Activated CD4-positive, alpha-beta T cell treated with anti-CD3 and anti-CD28 coated beads, Interleukin-2, amount 10 ng/mL, durations not matched to agents 7 days and 5 days (primary cell): ENCODE measurements at regions not wholly inside any gene's neighbourhood (a gene's known extent, or its start where the extent isn't known, plus 50 kb on each side); places are given as distances from the start of the nearest gene placed in this dataset.

ENCODE experiments used
- CTCF ChIA-PET: fragments of 350-600 bp; sonication (Branson Sonifier 250); formaldehyde crosslinking; loops from one replicate; lab custom pipeline; 2021; ENCODE audit warnings: antibody characterized with exemption; lab: Charles Lee
- POLR2A ChIA-PET: fragments of 350-600 bp; sonication (Branson Sonifier 250); formaldehyde crosslinking; loops from one replicate; lab custom pipeline; 2021; ENCODE audit warnings: antibody characterized with exemption; lab: Charles Lee
- DNase-seq: peaks from one replicate; pipeline ENCODE4 v3.0.0-alpha.2; 2020
- H3K27ac Mint-ChIP-seq: one replicate; pipeline ENCODE4 v1.8.0; 2021; ENCODE audit warnings: mild to moderate bottlenecking, moderate library complexity, mixed read lengths
- H3K27me3 Mint-ChIP-seq: one replicate; pipeline ENCODE4 v1.8.0; 2021; ENCODE audit warnings: mixed read lengths
- H3K36me3 Mint-ChIP-seq: one replicate; pipeline ENCODE4 v1.8.0; 2021; ENCODE audit warnings: low read depth, mixed read lengths
- H3K4me1 Mint-ChIP-seq: one replicate; pipeline ENCODE4 v1.8.0; 2021; ENCODE audit warnings: mixed read lengths
- H3K4me3 Mint-ChIP-seq: one replicate; pipeline ENCODE4 v1.8.0; 2021; ENCODE audit warnings: mild to moderate bottlenecking, moderate library complexity, mixed read lengths
- H3K9me3 Mint-ChIP-seq: one replicate; pipeline ENCODE4 v1.8.0; 2021; ENCODE audit warnings: mixed read lengths

- Mint-ChIP-seq H3K4me3 (no peak overlapping the region), H3K36me3 (peaks cover 68% of the 10 kb centered on the region)
These were observed 258.1 kb downstream of the UTRN start for GRCh38 chr6:144543006-144543871.

GRCh38 chr6:144544266-144544830 lies 259.2 kb downstream of the UTRN start:
- Mint-ChIP-seq H3K27ac (no peak overlapping the region), H3K4me3 (no peak overlapping the region)
- CTCF ChIA-PET, result interaction anchor here (0.6 kb wide), 1 partner anchor 238 kb away, joined by 3 read pairs; no protein-coding TSS in a partner anchor

More at GRCh38 chr6:144543006-144543871, 258.1 kb downstream of the UTRN start:
- no peaks in the 10 kb centered on the region for H3K9me3 Mint-ChIP-seq
- H3K27me3 Mint-ChIP-seq, result no peaks in the 10 kb centered on the region
- CTCF ChIA-PET, result interaction anchor here (0.5 to 0.6 kb wide), 2 partner anchors 237 to 394 kb away, joined by 3 read pairs; no protein-coding TSS in a partner anchor
- POLR2A ChIA-PET, result no interaction called here
- no peak overlapping the region for H3K27ac Mint-ChIP-seq
- DNase-seq, result no peak
- peaks cover 14% of the 10 kb centered on the region for H3K4me1 Mint-ChIP-seq

DNA sequence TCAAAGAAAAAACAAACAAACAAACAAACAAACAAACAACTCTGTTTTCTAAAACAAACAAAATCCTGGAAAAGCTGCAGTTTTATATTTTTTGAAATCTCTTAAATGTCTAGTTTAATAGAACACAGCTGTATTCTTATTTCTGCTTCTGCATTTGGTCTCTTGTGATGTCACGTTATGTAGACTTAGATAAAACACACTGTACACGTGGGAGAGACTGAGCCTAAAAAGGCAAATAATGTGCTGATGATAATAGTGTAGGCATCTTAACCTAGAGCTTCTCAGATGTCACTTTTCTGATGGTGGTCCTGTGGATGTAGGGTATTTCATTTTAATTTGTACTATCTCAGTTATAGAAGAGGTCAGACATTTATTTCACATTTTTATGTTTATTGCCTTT lies 261.7 kb downstream of the UTRN start:
- no peak overlapping the region for H3K27ac Mint-ChIP-seq
- POLR2A ChIA-PET, result no interaction called here
- CTCF ChIA-PET, result interaction anchor here (1.2 kb wide), 1 partner anchor 166 kb away, joined by 3 read pairs; no protein-coding TSS in a partner anchor
- no peaks in the 10 kb centered on the region for H3K27me3 Mint-ChIP-seq
- peaks cover 75% of the 10 kb centered on the region for H3K36me3 Mint-ChIP-seq
- peaks cover 14% of the 10 kb centered on the region for H3K4me1 Mint-ChIP-seq
- DNase-seq, result no peak
- H3K9me3 Mint-ChIP-seq, result no peaks in the 10 kb centered on the region
- no peak overlapping the region for H3K4me3 Mint-ChIP-seq

More at GRCh38 chr6:144544266-144544830, 259.2 kb downstream of the UTRN start:
- H3K9me3 Mint-ChIP-seq, result no peaks in the 10 kb centered on the region
- H3K27me3 Mint-ChIP-seq, result no peaks in the 10 kb centered on the region
- peaks cover 69% of the 10 kb centered on the region for H3K36me3 Mint-ChIP-seq
- POLR2A ChIA-PET, result no interaction called here
- peaks cover 14% of the 10 kb centered on the region for H3K4me1 Mint-ChIP-seq
- no peak for DNase-seq

GRCh38 chr6:144547409-144547808 lies 262.3 kb downstream of the UTRN start:
- no peak overlapping the region for H3K27ac Mint-ChIP-seq
- peaks cover 12% of the 10 kb centered on the region for H3K4me1 Mint-ChIP-seq
- no peaks in the 10 kb centered on the region for H3K9me3 Mint-ChIP-seq
- DNase-seq, result no peak
- ChIA-PET CTCF (interaction anchor here (1.2 kb wide), 1 partner anchor 165 kb away, joined by 3 read pairs; no protein-coding TSS in a partner anchor), POLR2A (no interaction called here)
- H3K36me3 Mint-ChIP-seq, result peaks cover 75% of the 10 kb centered on the region
- no peaks in the 10 kb centered on the region for H3K27me3 Mint-ChIP-seq
- H3K4me3 Mint-ChIP-seq, result no peak overlapping the region

GRCh38 chr6:144548536-144548935 lies 263.4 kb downstream of the UTRN start:
- CTCF ChIA-PET, result interaction anchor here (0.6 to 1.0 kb wide), 2 partner anchors 10 to 307 kb away, joined by 3 read pairs; no protein-coding TSS in a partner anchor
- POLR2A ChIA-PET, result no interaction called here
- H3K9me3 Mint-ChIP-seq, result no peaks in the 10 kb centered on the region
- no peaks in the 10 kb centered on the region for H3K27me3 Mint-ChIP-seq
- no peak for DNase-seq
- H3K4me1 Mint-ChIP-seq, result peaks cover 6% of the 10 kb centered on the region
- no peak overlapping the region for H3K4me3 Mint-ChIP-seq
- peaks cover 72% of the 10 kb centered on the region for H3K36me3 Mint-ChIP-seq
- no peak overlapping the region for H3K27ac Mint-ChIP-seq

GRCh38 chr6:144549837-144550747 lies 265.0 kb downstream of the UTRN start:
- DNase-seq, result no peak
- H3K4me3 Mint-ChIP-seq, result no peak overlapping the region
- no peaks in the 10 kb centered on the region for H3K27me3 Mint-ChIP-seq
- no peaks in the 10 kb centered on the region for H3K4me1 Mint-ChIP-seq
- ChIA-PET POLR2A (no interaction called here), CTCF (interaction anchor here (1.1 to 1.7 kb wide), 2 partner anchors 8 to 42 kb away, joined by 3 to 4 read pairs; no protein-coding TSS in a partner anchor)
- H3K9me3 Mint-ChIP-seq, result no peaks in the 10 kb centered on the region
- no peak overlapping the region for H3K27ac Mint-ChIP-seq
- H3K36me3 Mint-ChIP-seq, result peaks cover 73% of the 10 kb centered on the region

DNA sequence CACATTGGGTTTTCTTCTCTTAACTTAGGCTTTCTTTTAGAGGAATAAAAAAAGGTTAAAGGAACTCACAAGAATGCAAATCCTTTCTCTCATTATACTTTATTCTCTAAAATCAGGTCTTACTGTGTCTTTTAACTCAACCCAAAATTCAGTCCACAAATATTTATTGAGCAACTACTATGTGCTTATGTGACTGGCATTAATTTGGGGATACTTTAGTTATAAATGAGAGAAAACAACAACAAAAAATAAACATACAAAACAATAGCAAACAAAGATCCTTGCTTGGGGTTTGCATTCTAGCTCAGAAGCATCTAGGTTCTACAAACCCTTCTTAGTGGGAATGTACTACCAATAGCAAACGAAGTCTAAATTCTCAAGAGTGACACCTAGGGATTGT lies 266.2 kb downstream of the UTRN start:
- CTCF ChIA-PET, result interaction anchor here (1.1 to 1.7 kb wide), 2 partner anchors 9 to 43 kb away, joined by 3 to 4 read pairs; no protein-coding TSS in a partner anchor
- H3K9me3 Mint-ChIP-seq, result no peaks in the 10 kb centered on the region

GRCh38 chr6:144555066-144555465 lies 269.9 kb downstream of the UTRN start:
- Mint-ChIP-seq H3K4me3 (no peak overlapping the region), H3K36me3 (peaks cover 77% of the 10 kb centered on the region), H3K27ac (no peak overlapping the region), H3K27me3 (no peaks in the 10 kb centered on the region), H3K9me3 (no peaks in the 10 kb centered on the region), H3K4me1 (peaks cover 13% of the 10 kb centered on the region)
- ChIA-PET POLR2A (no interaction called here), CTCF (interaction anchor here (0.6 kb wide), 1 partner anchor 166 kb away, joined by 3 read pairs; no protein-coding TSS in a partner anchor)
- DNase-seq, result no peak

More for the DNA sequence above, 266.2 kb downstream of the UTRN start:
- Mint-ChIP-seq H3K4me1 (no peaks in the 10 kb centered on the region), H3K4me3 (no peak overlapping the region), H3K27me3 (no peaks in the 10 kb centered on the region), H3K36me3 (peaks cover 79% of the 10 kb centered on the region), H3K27ac (no peak overlapping the region)
- POLR2A ChIA-PET, result no interaction called here
- no peak for DNase-seq

- H3K27ac Mint-ChIP-seq, result peak overlapping the region; percentile 94
- H3K36me3 Mint-ChIP-seq, result peaks cover 47% of the 10 kb centered on the region
- no peaks in the 10 kb centered on the region for H3K9me3 Mint-ChIP-seq
- peak overlapping the region; percentile 64 for H3K4me3 Mint-ChIP-seq
- peak; percentile 64 for DNase-seq
- H3K27me3 Mint-ChIP-seq, result no peaks in the 10 kb centered on the region
- H3K4me1 Mint-ChIP-seq, result peaks cover 31% of the 10 kb centered on the region
- CTCF ChIA-PET, result interaction anchor here (1.5 kb wide), 1 partner anchor 8 kb away, joined by 3 read pairs; no protein-coding TSS in a partner anchor
- POLR2A ChIA-PET, result no interaction called here
These were observed 274.9 kb downstream of the UTRN start for GRCh38 chr6:144559865-144560593.

DNA sequence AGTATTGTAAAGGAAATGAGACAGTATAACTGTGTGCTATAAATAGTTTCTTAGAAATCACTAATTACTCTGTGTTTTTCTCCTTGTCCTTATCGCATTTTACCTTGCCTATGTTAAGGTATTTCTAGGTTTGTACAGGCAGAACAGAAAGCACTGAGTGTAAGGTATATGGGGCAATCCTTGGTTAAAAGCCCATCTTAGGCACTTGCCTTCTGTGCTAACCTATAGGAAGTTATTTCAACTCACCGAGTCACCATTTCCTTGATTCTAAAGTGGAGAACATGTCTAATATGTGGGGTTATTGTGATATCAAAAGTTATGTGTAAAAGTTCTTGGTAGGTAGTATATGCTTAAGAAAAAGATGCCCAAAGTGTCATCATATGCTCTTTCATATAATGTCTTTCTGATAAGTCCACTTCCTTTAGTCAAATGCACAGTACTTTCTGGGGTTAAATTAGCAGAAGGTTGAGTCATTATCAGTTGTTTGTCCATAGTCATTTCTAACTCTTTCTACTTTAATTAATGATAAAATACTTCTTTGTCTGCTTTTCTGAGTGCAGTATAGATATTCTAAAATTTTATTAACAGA lies 276.4 kb downstream of the UTRN start:
- H3K27ac Mint-ChIP-seq, result peak overlapping the region; percentile 75
- H3K4me1 Mint-ChIP-seq, result peaks cover 31% of the 10 kb centered on the region
- no peaks in the 10 kb centered on the region for H3K27me3 Mint-ChIP-seq
- no peaks in the 10 kb centered on the region for H3K9me3 Mint-ChIP-seq
- H3K36me3 Mint-ChIP-seq, result peaks cover 34% of the 10 kb centered on the region
- no peak overlapping the region for H3K4me3 Mint-ChIP-seq
- ChIA-PET POLR2A (no interaction called here), CTCF (no interaction called here)
- DNase-seq, result no peak

- POLR2A ChIA-PET, result no interaction called here
- Mint-ChIP-seq H3K4me1 (peaks cover 28% of the 10 kb centered on the region), H3K36me3 (peaks cover 30% of the 10 kb centered on the region), H3K9me3 (no peaks in the 10 kb centered on the region), H3K4me3 (no peak overlapping the region), H3K27ac (no peak overlapping the region), H3K27me3 (no peaks in the 10 kb centered on the region)
- DNase-seq, result no peak
- CTCF ChIA-PET, result interaction anchor here (1.1 to 1.4 kb wide), 2 partner anchors 25 to 278 kb away, joined by 3 to 4 read pairs; no protein-coding TSS in a partner anchor
These were observed 279.1 kb downstream of the UTRN start for GRCh38 chr6:144564202-144564601.
